ENCODE measurements at regions not wholly inside any gene's neighbourhood (a gene's known extent, or its start where the extent isn't known, plus 50 kb on each side); places are given as distances from the start of the nearest gene placed in this dataset.

GRCh38 chr4:28948501-28948900, 1771.7 kb upstream of the PCDH7 start:
- Histone ChIP-seq H3K4me3 (no peak overlapping the region), H3K36me3 (no peaks in the 10 kb centered on the region), H3K9me3 (no peaks in the 10 kb centered on the region), H3K4me1 (no peaks in the 10 kb centered on the region), H3K27me3 (no peaks in the 10 kb centered on the region), H3K27ac (no peak overlapping the region)
- WGBS, 5 donors, result 39 to 61% (median 47%) methylated on average over 2 of the region's 2 CpGs
- intact Hi-C loops (cut with DNase I; ENCODE audit: low total_unique reads), result no loop called here
- TF ChIP-seq EP300 (IDR thresholded peaks at IDR 0.05), result no peak
- no peak for TF ChIP-seq POLR2AphosphoS5 (IDR thresholded peaks at IDR 0.05)
- no peak for TF ChIP-seq CTCF (IDR thresholded peaks at IDR 0.05)
- TF ChIP-seq POLR2A (IDR thresholded peaks at IDR 0.05), result no peak
- DNase-seq, result no peak

DNA sequence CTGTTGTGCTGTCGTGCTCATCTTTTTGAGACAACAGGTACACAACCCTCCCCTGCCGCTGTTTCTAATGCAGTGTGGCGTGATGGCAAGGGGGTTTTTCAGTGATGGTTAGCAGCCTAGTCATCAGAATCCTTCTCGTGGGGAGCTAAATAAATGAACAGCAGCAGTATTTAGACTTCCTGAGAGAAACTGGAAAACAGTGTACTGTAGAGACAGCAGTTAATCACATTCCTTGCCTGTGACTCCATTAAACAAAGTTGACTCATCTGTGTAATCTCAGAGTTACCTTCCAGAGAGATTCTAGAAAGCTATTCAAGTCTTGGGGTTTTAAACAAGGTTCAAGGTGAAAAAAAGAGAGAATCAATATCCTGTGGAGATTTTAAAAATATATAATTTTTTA, 1753.2 kb upstream of the PCDH7 start:
- no peaks in the 10 kb centered on the region for H3K4me1 ChIP-seq
- WGBS, 5 donors, result 61 to 77% (median 69%) methylated on average over 4 of the region's 4 CpGs
- intact Hi-C loops (cut with DNase I; ENCODE audit: low total_unique reads), result no loop called here
- no peaks in the 10 kb centered on the region for H3K36me3 ChIP-seq
- no peak for DNase-seq
- no peaks in the 10 kb centered on the region for H3K9me3 ChIP-seq
- H3K27me3 ChIP-seq, result no peaks in the 10 kb centered on the region
- TF ChIP-seq CTCF (IDR thresholded peaks at IDR 0.05) (no peak), EP300 (IDR thresholded peaks at IDR 0.05) (no peak), POLR2A (IDR thresholded peaks at IDR 0.05) (no peak), POLR2AphosphoS5 (IDR thresholded peaks at IDR 0.05) (no peak)
- no peak overlapping the region for H3K4me3 ChIP-seq
- H3K27ac ChIP-seq, result no peak overlapping the region

GRCh38 chr4:28973587-28974350, 1746.4 kb upstream of the PCDH7 start:
- H3K27me3 ChIP-seq, result no peaks in the 10 kb centered on the region
- H3K4me3 ChIP-seq, result no peak overlapping the region
- WGBS, 5 donors, result 43 to 64% (median 57%) methylated on average over 3 of the region's 3 CpGs
- H3K4me1 ChIP-seq, result no peaks in the 10 kb centered on the region
- intact Hi-C loops (cut with DNase I; ENCODE audit: low total_unique reads), result no loop called here
- no peaks in the 10 kb centered on the region for H3K36me3 ChIP-seq
- H3K27ac ChIP-seq, result no peak overlapping the region
- no peak for DNase-seq
- H3K9me3 ChIP-seq, result no peaks in the 10 kb centered on the region
- TF ChIP-seq EP300 (IDR thresholded peaks at IDR 0.05) (no peak), CTCF (IDR thresholded peaks at IDR 0.05) (no peak), POLR2A (IDR thresholded peaks at IDR 0.05) (no peak), POLR2AphosphoS5 (IDR thresholded peaks at IDR 0.05) (no peak)

DNA sequence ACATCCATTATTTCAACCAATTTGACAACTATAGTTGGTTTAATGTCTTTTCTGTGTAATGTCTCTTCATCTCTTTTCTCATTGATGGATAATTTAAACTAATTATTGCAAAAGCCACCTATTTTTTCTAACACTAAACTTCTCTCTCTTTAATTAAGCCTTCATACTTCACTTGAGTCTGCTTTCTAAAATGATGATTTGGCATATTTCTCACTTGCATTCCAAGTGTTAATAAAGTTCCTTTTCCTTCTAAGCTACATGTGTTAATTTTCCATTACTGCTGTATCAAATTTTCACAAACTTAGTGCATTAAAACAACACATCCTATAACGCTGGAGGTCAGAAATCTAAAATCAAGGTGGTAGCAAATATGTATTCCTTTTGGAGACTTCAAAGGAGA, 1743.8 kb upstream of the PCDH7 start:
- no peak for DNase-seq
- Histone ChIP-seq H3K4me1 (no peaks in the 10 kb centered on the region), H3K27ac (no peak overlapping the region), H3K4me3 (no peak overlapping the region), H3K9me3 (no peaks in the 10 kb centered on the region), H3K27me3 (no peaks in the 10 kb centered on the region), H3K36me3 (no peaks in the 10 kb centered on the region)
- TF ChIP-seq CTCF (IDR thresholded peaks at IDR 0.05) (no peak), POLR2A (IDR thresholded peaks at IDR 0.05) (no peak), POLR2AphosphoS5 (IDR thresholded peaks at IDR 0.05) (no peak), EP300 (IDR thresholded peaks at IDR 0.05) (no peak)
- 73 to 87% (median 79%) methylated on average over 1 of the region's 1 CpG for WGBS, 5 donors
- intact Hi-C loops (cut with DNase I; ENCODE audit: low total_unique reads), result no loop called here
